Cardiac fibroblast (primary cell): ENCODE measurements at regions not wholly inside any gene's neighbourhood (a gene's known extent, or its start where the extent isn't known, plus 50 kb on each side); places are given as distances from the start of the nearest gene placed in this dataset.

Experiments used
- DNase-seq, 2 donors: peaks; one replicate each; pipeline versions ENCODE4 v3.0.0 to v3.0.0-alpha.2; 2010; ENCODE audit warnings: low read depth in 2 of 2
- H3K4me3 ChIP-seq, 2 donors: replicated peaks in 1 of 2; 1 replicate in 1 of 2; 2 replicates in 1 of 2; pipeline ENCODE4 v1.5.1; 2011; ENCODE audit warnings: low read depth in 2 of 2, low read length in 2 of 2, mild to moderate bottlenecking in 2 of 2, moderate library complexity in 1 of 2
- TF ChIP-seq, protein P1 (sequence below): IDR thresholded peaks from one replicate; pipeline ENCODE4 v1.5.1; 2011; ENCODE audit warnings: low read depth, mild to moderate bottlenecking, low read length, inconsistent platforms

DNA sequence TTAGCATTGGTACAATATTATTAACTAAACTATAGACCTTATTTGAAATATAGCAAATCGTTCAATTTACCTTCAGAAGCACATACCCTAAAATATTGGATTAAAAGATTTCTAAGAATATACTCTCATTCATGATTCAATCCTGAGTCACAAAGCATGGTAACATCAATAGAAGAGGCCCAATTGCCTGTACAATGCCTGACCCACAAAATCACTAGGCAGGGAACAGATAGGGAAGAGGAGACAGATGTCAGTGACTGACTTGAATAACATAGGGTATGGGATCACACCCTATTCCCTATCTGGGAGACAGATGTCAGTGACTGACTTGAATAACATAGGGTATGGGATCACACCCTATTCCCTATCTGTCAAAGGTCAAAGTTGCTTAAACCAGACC lies 611.6 kb upstream of the VRK2 start:
- H3K4me3 ChIP-seq: no peak overlapping the region
- TF ChIP-seq, protein P1, sequence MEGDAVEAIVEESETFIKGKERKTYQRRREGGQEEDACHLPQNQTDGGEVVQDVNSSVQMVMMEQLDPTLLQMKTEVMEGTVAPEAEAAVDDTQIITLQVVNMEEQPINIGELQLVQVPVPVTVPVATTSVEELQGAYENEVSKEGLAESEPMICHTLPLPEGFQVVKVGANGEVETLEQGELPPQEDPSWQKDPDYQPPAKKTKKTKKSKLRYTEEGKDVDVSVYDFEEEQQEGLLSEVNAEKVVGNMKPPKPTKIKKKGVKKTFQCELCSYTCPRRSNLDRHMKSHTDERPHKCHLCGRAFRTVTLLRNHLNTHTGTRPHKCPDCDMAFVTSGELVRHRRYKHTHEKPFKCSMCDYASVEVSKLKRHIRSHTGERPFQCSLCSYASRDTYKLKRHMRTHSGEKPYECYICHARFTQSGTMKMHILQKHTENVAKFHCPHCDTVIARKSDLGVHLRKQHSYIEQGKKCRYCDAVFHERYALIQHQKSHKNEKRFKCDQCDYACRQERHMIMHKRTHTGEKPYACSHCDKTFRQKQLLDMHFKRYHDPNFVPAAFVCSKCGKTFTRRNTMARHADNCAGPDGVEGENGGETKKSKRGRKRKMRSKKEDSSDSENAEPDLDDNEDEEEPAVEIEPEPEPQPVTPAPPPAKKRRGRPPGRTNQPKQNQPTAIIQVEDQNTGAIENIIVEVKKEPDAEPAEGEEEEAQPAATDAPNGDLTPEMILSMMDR: no peak
- peak in 1 of 2 donors; percentile 3 for DNase-seq

DNA sequence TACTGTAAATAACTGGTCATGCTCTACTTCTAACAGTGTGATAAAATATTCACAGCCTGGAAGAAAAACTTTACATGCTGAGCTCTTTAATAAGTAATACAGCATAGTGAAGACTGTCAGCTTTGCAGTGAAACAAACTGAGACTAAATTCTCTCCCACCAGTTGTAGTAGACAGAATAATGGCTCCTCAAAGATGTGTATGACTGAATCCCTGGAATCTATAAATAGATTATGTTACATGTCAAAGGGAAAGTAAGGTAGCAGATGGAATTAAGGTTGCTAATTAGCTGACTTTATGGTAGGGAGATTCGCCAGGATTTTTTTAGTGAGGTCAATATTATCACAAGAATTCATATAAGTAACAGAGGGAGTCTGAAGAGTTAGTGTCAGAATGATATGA lies 609.5 kb upstream of the VRK2 start:
- TF ChIP-seq, protein P1: no peak
- no peak for DNase-seq
- no peak overlapping the region for H3K4me3 ChIP-seq

DNA sequence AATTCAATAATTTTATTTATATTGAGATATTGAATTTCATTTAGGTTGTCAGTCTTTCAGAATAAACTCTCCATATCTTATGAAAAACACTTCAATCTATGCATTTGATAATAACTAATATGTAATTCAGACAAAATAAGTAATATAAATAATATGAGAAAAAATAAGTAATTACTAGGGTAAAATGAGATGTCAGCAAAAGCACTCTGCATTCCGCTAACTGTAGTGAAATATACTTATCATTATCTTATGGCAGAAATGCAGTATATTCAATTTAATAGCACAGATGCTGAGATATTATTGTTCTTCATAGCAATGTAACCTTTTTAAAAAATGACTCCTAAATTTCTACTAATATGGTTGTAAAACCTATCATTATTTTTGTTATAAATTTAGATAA lies 606.2 kb upstream of the VRK2 start:
- H3K4me3 ChIP-seq: no peak overlapping the region
- TF ChIP-seq, protein P1: no peak
- no peak for DNase-seq

DNA sequence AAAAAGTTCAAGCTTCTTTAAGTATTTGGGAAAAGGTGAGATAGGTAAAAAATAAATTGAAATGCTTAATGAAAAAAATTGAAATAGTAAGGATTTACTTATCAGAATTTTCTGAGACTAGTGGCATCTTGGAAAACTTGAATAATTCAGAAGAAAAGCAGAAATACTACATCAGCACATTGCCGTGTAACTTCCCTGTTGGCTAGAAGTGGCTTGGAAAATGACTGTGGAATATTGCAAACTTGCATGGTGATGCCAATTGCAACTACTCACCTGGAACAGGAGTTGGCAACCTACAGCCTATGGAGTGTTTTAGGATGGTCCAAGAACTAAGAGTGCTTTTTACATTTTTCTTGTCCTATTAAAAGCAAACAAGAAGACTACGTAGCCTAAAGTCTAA lies 603.5 kb upstream of the VRK2 start:
- no peak overlapping the region for H3K4me3 ChIP-seq
- DNase-seq: no peak

DNA sequence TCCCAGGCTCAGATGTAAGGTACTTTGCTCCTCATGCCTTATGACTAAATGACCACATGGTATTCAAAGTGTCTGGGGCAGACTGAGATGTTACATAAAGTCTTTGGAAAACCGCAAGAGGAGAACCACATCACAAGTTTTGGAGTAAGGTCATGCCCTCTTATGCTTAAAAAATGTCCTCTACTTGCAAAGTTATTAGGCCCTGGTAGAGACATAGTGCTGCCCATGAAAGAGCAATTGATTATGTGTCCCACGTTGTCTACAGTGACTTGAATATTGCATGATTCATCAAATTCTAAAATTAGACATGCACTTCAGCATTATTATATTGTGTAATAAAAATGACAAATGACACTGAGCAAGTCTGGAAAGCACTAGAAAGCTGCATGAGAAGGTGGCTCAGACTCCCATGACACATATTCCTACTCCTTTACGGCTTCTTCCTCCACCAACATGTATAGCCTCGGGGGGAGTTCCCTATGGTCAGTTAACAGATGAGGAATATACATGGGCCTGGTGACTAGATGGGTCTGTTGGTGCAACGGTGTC lies 602.6 kb upstream of the VRK2 start:
- peak in 1 of 2 donors; percentile 25 for DNase-seq
- H3K4me3 ChIP-seq: no peak overlapping the region
- TF ChIP-seq, protein P1: no peak

More for the DNA sequence above, 603.5 kb upstream of the VRK2 start:
- TF ChIP-seq, protein P1: no peak

DNA sequence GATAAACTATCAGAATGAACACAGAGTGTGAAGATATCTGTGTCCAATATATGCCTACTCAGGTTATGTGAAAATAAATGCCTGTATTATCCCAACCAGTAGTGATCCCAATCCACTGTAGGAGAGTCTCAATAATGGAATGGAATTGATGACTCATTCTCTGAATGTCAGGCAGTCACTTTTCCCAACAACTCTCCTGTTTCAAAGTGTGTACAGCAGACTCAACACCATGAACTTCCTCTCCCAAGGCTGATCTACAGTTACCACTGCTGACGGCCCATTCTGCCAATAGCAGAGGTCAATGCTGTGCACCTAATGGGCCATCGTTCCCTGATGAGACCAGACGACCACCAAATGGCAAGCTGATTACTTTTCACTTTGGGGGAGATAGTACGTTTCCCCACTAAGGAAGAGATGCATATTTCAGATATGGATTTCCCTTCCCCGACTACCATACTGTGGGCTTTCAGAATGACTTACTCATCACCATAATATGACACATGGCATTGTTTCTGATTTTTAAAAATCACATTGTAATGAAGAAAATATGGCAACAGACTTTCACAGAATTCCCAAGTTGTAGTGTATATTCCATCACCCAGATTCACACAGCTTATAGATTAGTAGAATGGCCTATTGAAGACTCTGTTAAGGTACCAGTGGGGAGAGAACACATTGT lies 601.7 kb upstream of the VRK2 start:
- DNase-seq: peak in 1 of 2 donors; percentile 2
- no peak overlapping the region for H3K4me3 ChIP-seq
- TF ChIP-seq, protein P1: no peak
